MM.1S (cell line): ENCODE measurements at regions not wholly inside any gene's neighbourhood (a gene's known extent, or its start where the extent isn't known, plus 50 kb on each side); places are given as distances from the start of the nearest gene placed in this dataset.

Experiments used
- DNase-seq: peaks from one replicate; pipeline ENCODE4 v3.0.0-alpha.2; 2015
- H2AFZ ChIP-seq: fragments of 300-600 bp; sonication (generic); 2 replicates; pipeline ENCODE4 v1.6.0; 2016; ENCODE audit warnings: antibody characterized with exemption, low read length
- H3F3A ChIP-seq: fragments of 300-600 bp; sonication (generic); 2 replicates; pipeline ENCODE4 v1.6.1; 2016; ENCODE audit warnings: mild to moderate bottlenecking, antibody characterized with exemption, low read length, moderate library complexity, mixed read lengths; ENCODE audit not compliant: insufficient read depth
- H3K27ac ChIP-seq: fragments of 300-600 bp; sonication (generic); 2 replicates; pipeline ENCODE4 v1.5.1; 2016; ENCODE audit warnings: mild to moderate bottlenecking, low read length
- H3K27me3 ChIP-seq: fragments of 300-600 bp; sonication (generic); replicated peaks from 2 replicates; pipeline ENCODE4 v1.6.0; 2016; ENCODE audit warnings: low read length; ENCODE audit not compliant: insufficient read depth
- H3K36me3 ChIP-seq: fragments of 300-600 bp; sonication (generic); replicated peaks from 2 replicates; pipeline ENCODE4 v1.6.1; 2016; ENCODE audit warnings: mild to moderate bottlenecking, low read length, mixed read lengths; ENCODE audit not compliant: insufficient read depth
- H3K4me1 ChIP-seq: fragments of 300-600 bp; sonication (generic); 2 replicates; pipeline ENCODE4 v1.6.1; 2016; ENCODE audit warnings: low read length, mixed read lengths
- H3K4me2 ChIP-seq: fragments of 300-600 bp; sonication (generic); 2 replicates; pipeline ENCODE4 v1.6.0; 2016; ENCODE audit warnings: low read depth, low read length
- H3K4me3 ChIP-seq: fragments of 300-600 bp; sonication (generic); 2 replicates; pipeline ENCODE4 v1.5.1; 2016; ENCODE audit warnings: low read length, mixed read lengths
- H3K79me2 ChIP-seq: fragments of 300-600 bp; sonication (generic); 2 replicates; pipeline ENCODE4 v1.6.1; 2016; ENCODE audit warnings: mixed run types, low read length, mixed read lengths
- H3K9ac ChIP-seq: fragments of 300-600 bp; sonication (generic); 2 replicates; pipeline ENCODE4 v1.6.1; 2016; ENCODE audit warnings: low read length, mixed read lengths
- H3K9me2 ChIP-seq: fragments of 300-600 bp; sonication (generic); replicated peaks from 2 replicates; pipeline ENCODE4 v1.6.1; 2016; ENCODE audit warnings: mild to moderate bottlenecking, low read length, mixed read lengths; ENCODE audit not compliant: insufficient read depth
- H3K9me3 ChIP-seq: fragments of 300-600 bp; sonication (generic); replicated peaks from 2 replicates; pipeline ENCODE4 v1.6.1; 2016; ENCODE audit warnings: mild to moderate bottlenecking, low read length, mixed read lengths; ENCODE audit not compliant: insufficient read depth
- H4K20me1 ChIP-seq: fragments of 300-600 bp; sonication (generic); 2 replicates; pipeline ENCODE4 v1.6.1; 2016; ENCODE audit warnings: mild to moderate bottlenecking, low read length, moderate library complexity, mixed read lengths; ENCODE audit not compliant: insufficient read depth
- EZH2 ChIP-seq: fragments of 300-600 bp; sonication (generic); optimal IDR thresholded peaks from 2 replicates; pipeline ENCODE3; 2017; ENCODE audit warnings: low read depth, mild to moderate bottlenecking, antibody characterized with exemption, low read length, mixed read lengths
- EZH2phosphoT487 ChIP-seq: fragments of 300-600 bp; sonication (generic); IDR thresholded peaks from 2 replicates; pipeline ENCODE4 v1.6.1; 2018; ENCODE audit warnings: antibody characterized with exemption, low read length
- TF ChIP-seq, protein P1 (sequence below): fragments of 300-600 bp; sonication (generic); IDR thresholded peaks from 2 replicates; pipeline ENCODE4 v1.5.1; 2016; ENCODE audit warnings: antibody characterized with exemption, low read length, mixed read lengths

DNA sequence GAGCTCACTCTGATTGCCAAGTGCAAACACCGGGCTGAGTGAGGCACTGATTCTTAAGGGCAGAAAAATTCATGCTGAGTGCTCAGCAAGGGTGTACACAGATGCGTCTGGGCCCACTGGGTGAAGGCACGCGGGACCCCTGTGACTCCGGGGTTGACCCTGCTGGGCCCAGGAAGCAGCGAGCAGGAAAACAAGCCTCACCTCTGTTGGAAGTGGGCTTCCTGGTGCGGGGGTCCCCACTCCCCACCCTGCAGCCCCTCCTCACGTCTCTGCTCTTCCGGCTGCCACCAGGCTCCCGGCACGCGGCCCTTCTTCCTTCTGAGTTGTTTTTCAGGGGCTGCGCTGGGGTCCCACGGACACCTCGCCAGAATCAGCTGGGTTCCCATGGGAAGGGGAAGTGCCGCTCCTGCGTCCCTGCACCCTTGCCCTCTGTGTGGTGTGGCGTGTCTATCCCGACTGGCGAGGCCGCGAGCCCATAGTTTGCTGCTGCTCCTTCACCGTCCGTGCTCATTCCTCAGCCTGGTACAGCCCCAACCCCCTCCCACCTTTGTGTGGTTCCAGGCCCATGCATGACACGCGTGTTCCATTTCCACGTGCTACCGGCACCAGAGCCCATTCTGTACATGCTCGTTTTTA, 80.6 kb upstream of the BHLHE23 start:
- Histone ChIP-seq H3K4me2 (no peak overlapping the region), H2AFZ (no peak overlapping the region), H3K79me2 (no peaks in the 10 kb centered on the region), H3K4me1 (no peaks in the 10 kb centered on the region), H3K27me3 (peaks cover 99% of the 10 kb centered on the region), H3K4me3 (no peak overlapping the region), H3K36me3 (no peaks in the 10 kb centered on the region), H4K20me1 (no peaks in the 10 kb centered on the region), H3K9me3 (no peaks in the 10 kb centered on the region), H3K9ac (no peak overlapping the region), H3K27ac (no peak overlapping the region), H3F3A (no peaks in the 10 kb centered on the region), H3K9me2 (no peaks in the 10 kb centered on the region)
- no peak for TF ChIP-seq EZH2
- TF ChIP-seq EZH2phosphoT487, result no peak
- TF ChIP-seq, protein P1, sequence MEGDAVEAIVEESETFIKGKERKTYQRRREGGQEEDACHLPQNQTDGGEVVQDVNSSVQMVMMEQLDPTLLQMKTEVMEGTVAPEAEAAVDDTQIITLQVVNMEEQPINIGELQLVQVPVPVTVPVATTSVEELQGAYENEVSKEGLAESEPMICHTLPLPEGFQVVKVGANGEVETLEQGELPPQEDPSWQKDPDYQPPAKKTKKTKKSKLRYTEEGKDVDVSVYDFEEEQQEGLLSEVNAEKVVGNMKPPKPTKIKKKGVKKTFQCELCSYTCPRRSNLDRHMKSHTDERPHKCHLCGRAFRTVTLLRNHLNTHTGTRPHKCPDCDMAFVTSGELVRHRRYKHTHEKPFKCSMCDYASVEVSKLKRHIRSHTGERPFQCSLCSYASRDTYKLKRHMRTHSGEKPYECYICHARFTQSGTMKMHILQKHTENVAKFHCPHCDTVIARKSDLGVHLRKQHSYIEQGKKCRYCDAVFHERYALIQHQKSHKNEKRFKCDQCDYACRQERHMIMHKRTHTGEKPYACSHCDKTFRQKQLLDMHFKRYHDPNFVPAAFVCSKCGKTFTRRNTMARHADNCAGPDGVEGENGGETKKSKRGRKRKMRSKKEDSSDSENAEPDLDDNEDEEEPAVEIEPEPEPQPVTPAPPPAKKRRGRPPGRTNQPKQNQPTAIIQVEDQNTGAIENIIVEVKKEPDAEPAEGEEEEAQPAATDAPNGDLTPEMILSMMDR, result no peak
- DNase-seq, result no peak

DNA sequence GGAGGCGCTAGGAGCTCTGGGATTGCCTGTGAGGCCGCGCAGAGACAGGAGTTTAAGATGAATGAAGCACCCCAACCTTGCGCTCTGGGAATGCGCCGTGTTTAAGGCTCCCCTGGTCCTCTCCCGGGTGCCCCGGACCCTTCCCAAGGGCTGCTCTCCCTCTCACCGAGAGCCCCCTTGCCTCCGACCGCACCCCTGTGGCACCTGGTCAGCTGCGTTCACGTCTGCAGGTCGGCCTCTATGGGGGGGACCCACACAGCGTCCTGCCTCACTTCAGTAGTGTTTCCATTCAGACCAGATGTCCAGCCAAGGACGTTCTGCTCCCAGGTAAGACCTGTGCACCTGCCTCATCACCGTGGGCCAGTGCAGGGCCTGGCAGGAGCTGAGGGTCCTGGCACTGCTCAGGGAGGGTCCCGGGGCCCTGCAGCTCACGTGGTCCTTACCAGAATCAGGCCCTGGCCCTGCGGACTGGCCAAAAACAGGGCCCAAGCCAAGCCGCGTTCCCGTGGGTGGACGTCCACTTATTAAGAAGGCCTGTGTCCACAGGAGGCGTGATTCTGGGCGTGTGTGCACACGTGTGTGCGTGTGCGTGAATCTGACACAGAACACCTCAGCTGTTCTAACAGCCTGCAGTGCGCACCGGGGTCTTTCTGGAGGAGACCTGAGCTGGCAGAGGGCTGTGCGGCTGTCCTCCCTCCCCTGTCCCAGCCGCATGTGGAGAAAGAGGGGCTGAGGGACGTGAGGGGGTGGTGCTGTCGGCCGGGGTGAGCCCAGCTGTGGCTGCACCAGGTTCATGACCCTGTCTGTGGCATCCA, 79.9 kb upstream of the BHLHE23 start:
- peaks cover 99% of the 10 kb centered on the region for H3K27me3 ChIP-seq
- DNase-seq, result no peak
- H4K20me1 ChIP-seq, result no peaks in the 10 kb centered on the region

DNA sequence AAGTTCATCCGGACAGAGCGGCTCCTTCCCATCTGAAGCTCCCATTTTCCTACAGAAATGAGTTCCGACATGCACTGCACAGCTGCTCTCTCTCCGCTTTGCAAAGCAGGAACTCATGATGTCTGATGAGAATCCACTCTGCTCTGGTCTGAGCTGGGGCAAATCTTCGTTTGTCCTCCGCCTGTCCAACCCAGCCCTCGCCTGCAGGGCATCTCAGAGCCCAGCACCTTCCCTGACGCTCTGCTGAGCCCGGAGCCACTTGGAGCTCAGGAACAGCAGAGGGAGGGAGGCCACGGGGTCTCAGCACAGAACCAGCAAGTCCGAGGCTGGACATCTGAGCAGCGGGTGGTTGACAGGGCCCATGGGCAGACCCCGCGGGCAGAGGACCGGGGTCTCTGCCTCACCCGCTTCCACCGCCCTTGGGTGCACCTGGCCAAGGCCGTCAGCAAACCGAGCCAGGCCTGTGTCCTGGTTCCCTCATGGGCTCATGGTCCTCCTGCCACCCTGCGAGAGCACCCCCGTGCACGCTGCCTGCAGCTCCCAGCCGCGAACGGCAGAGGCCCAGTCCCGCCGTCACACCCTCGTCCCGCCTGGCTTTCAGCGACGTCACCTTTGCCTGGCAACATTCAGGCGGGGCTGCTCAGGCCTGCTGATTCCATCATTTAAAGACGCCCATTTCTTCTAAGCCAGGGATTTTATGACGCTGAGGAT, 78.5 kb upstream of the BHLHE23 start:
- Histone ChIP-seq H3K4me1 (no peaks in the 10 kb centered on the region), H2AFZ (no peak overlapping the region), H3K79me2 (no peaks in the 10 kb centered on the region), H3K4me2 (no peak overlapping the region), H3K36me3 (no peaks in the 10 kb centered on the region), H3K9ac (no peak overlapping the region), H4K20me1 (no peaks in the 10 kb centered on the region), H3K4me3 (no peak overlapping the region), H3K9me3 (no peaks in the 10 kb centered on the region), H3K27ac (no peak overlapping the region), H3F3A (no peaks in the 10 kb centered on the region), H3K9me2 (no peaks in the 10 kb centered on the region), H3K27me3 (peaks cover 99% of the 10 kb centered on the region)
- TF ChIP-seq, protein P1, result no peak
- TF ChIP-seq EZH2 (no peak), EZH2phosphoT487 (no peak)
- no peak for DNase-seq

More for the DNA sequence above, 79.9 kb upstream of the BHLHE23 start:
- no peak overlapping the region for H3K4me2 ChIP-seq
- H3F3A ChIP-seq, result no peaks in the 10 kb centered on the region
- no peak overlapping the region for H3K9ac ChIP-seq
- H3K4me1 ChIP-seq, result no peaks in the 10 kb centered on the region
- no peaks in the 10 kb centered on the region for H3K9me3 ChIP-seq
- H3K4me3 ChIP-seq, result no peak overlapping the region
- no peaks in the 10 kb centered on the region for H3K9me2 ChIP-seq
- H3K36me3 ChIP-seq, result no peaks in the 10 kb centered on the region
- no peak overlapping the region for H3K27ac ChIP-seq
- no peak for TF ChIP-seq EZH2
- TF ChIP-seq EZH2phosphoT487, result no peak
- TF ChIP-seq, protein P1, result no peak
- H2AFZ ChIP-seq, result no peak overlapping the region
- H3K79me2 ChIP-seq, result no peaks in the 10 kb centered on the region
